Breast epithelium (tissue), 3 donors: ENCODE measurements at regions not wholly inside any gene's neighbourhood (a gene's known extent, or its start where the extent isn't known, plus 50 kb on each side); places are given as distances from the start of the nearest gene placed in this dataset.

Experiments
- CTCF ChIP-seq, 3 donors: fragments of 450-650 bp; IDR thresholded peaks; one replicate each; pipeline ENCODE4 v1.5.1; 2016 to 2017; ENCODE audit warnings: antibody characterized with exemption in 3 of 3, mild to moderate bottlenecking in 3 of 3, moderate library complexity in 3 of 3
- POLR2A ChIP-seq: fragments of 450-650 bp; IDR thresholded peaks from one replicate; pipeline ENCODE4 v1.6.1; 2016; ENCODE audit warnings: antibody characterized with exemption, mild to moderate bottlenecking, moderate library complexity

DNA sequence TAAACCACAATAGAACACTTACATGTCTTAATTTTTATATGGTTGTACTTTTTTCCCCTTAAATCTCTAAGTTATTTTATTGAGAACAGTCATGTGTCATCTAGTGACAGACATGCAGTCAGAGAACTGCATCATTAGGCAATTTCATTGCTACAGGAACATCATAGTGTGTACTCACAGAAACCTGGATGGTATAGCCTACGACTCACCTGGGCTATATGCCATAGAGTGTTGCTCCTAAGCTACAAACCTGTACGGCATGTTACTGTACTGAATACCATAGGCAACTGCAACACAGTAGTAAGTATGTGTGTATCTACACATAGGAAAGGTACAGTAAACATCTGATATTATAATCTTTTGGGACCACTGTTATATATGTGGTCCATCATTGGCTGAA is 557.6 kb downstream of the PRKD1 start:
- TF ChIP-seq CTCF (IDR thresholded peaks at IDR 0.05), result no peak
- no peak for TF ChIP-seq POLR2A
